CD14-positive monocyte (primary cell): ENCODE measurements at regions not wholly inside any gene's neighbourhood (a gene's known extent, or its start where the extent isn't known, plus 50 kb on each side); places are given as distances from the start of the nearest gene placed in this dataset.

Experiments used
- DNase-seq, 3 donors: peaks; one replicate each; pipeline ENCODE4 v3.0.0-alpha.2; 2011 to 2022
- H2AFZ ChIP-seq: 2 replicates; pipeline ENCODE4 v1.6.0; 2012; ENCODE audit warnings: mild to moderate bottlenecking, low read depth, low read length, inconsistent platforms; ENCODE audit not compliant: insufficient read depth, poor library complexity, severe bottlenecking
- H3K27ac ChIP-seq, 2 donors: 1 replicate in 1 of 2; 2 replicates in 1 of 2; pipeline ENCODE4 v1.5.1; 2012 to 2013; ENCODE audit warnings: low read length in 2 of 2, control low read depth in 1 of 2, inconsistent platforms in 1 of 2, low read depth in 1 of 2, mild to moderate bottlenecking in 1 of 2
- H3K27me3 ChIP-seq, 2 donors: one replicate each; pipeline versions ENCODE4 v1.6.0 to v1.6.1; 2011 to 2013; ENCODE audit warnings: low read length in 2 of 2; ENCODE audit not compliant: control insufficient read depth in 2 of 2, insufficient read depth in 2 of 2
- H3K36me3 ChIP-seq, 2 donors: replicated peaks in 1 of 2; 1 replicate in 1 of 2; 2 replicates in 1 of 2; pipeline versions ENCODE4 v1.5.1 to v1.6.1; 2012 to 2013; ENCODE audit warnings: low read length in 2 of 2, control low read depth in 1 of 2, inconsistent platforms in 1 of 2, mild to moderate bottlenecking in 1 of 2; ENCODE audit not compliant: insufficient read depth in 2 of 2, control insufficient read depth in 1 of 2
- H3K4me1 ChIP-seq, 2 donors: 1 replicate in 1 of 2; 2 replicates in 1 of 2; pipeline versions ENCODE4 v1.5.1 to v1.6.1; 2012 to 2013; ENCODE audit warnings: low read length in 2 of 2, control low read depth in 1 of 2, inconsistent platforms in 1 of 2, mild to moderate bottlenecking in 1 of 2, moderate library complexity in 1 of 2; ENCODE audit not compliant: insufficient read depth in 2 of 2, control insufficient read depth in 1 of 2
- H3K4me2 ChIP-seq: replicated peaks from 2 replicates; pipeline ENCODE3; 2012; ENCODE audit warnings: low read length, moderate library complexity, mild to moderate bottlenecking; ENCODE audit not compliant: poor library complexity, severe bottlenecking; ENCODE audit errors: extremely low read depth
- H3K4me3 ChIP-seq, 3 experiments: fragments of 200-600 bp in 1 of 3; sonication (generic) in 1 of 3; replicated peaks in 1 of 3; 1 replicate in 2 of 3; 2 replicates in 1 of 3; pipeline ENCODE4 v1.5.1; 2011 to 2013; ENCODE audit warnings: low read length in 3 of 3, mild to moderate bottlenecking in 3 of 3, control low read depth in 2 of 3, low read depth in 2 of 3, inconsistent platforms in 1 of 3, moderate library complexity in 1 of 3
- H3K79me2 ChIP-seq: 2 replicates; pipeline ENCODE4 v1.6.0; 2012; ENCODE audit warnings: mild to moderate bottlenecking, control low read depth, inconsistent platforms, low read length, moderate library complexity; ENCODE audit not compliant: insufficient read depth
- H3K9ac ChIP-seq: 2 replicates; pipeline ENCODE4 v1.6.0; 2017; ENCODE audit warnings: low read length, mild to moderate bottlenecking; ENCODE audit not compliant: insufficient read depth, poor library complexity, severe bottlenecking
- H3K9me3 ChIP-seq, 2 donors: replicated peaks in 1 of 2; 1 replicate in 1 of 2; 2 replicates in 1 of 2; pipeline versions ENCODE4 v1.5.1 to v1.6.1; 2012 to 2013; ENCODE audit warnings: low read length in 2 of 2, control low read depth in 1 of 2; ENCODE audit not compliant: control insufficient read depth in 1 of 2, insufficient read depth in 1 of 2
- H4K20me1 ChIP-seq: 2 replicates; pipeline ENCODE4 v1.6.0; 2012; ENCODE audit warnings: mild to moderate bottlenecking, low read length, control low read depth, moderate library complexity; ENCODE audit not compliant: insufficient read depth
- H3K27ac Mint-ChIP-seq, 7 donors: one replicate each; pipeline ENCODE4 v1.8.0; 2020; ENCODE audit warnings: mild to moderate bottlenecking in 7 of 7, mixed read lengths in 7 of 7, moderate library complexity in 6 of 7, inconsistent platforms in 2 of 7
- H3K27me3 Mint-ChIP-seq, 3 donors: one replicate each; pipeline ENCODE4 v1.8.0; 2021 to 2022; ENCODE audit warnings: low read depth in 3 of 3, mild to moderate bottlenecking in 3 of 3, mixed read lengths in 3 of 3, moderate library complexity in 3 of 3, inconsistent platforms in 1 of 3
- H3K36me3 Mint-ChIP-seq, 2 donors: one replicate each; pipeline ENCODE4 v1.8.0; 2020; ENCODE audit warnings: mixed read lengths in 2 of 2, inconsistent platforms in 1 of 2, mild to moderate bottlenecking in 1 of 2
- H3K4me1 Mint-ChIP-seq: one replicate; pipeline ENCODE4 v1.8.0; 2020; ENCODE audit warnings: mild to moderate bottlenecking, mixed read lengths
- H3K4me3 Mint-ChIP-seq, 2 donors: one replicate each; pipeline ENCODE4 v1.8.0; 2020; ENCODE audit warnings: mild to moderate bottlenecking in 2 of 2, mixed read lengths in 2 of 2, moderate library complexity in 1 of 2
- H3K9me3 Mint-ChIP-seq, 7 donors: one replicate each; pipeline ENCODE4 v1.8.0; 2020 to 2022; ENCODE audit warnings: mixed read lengths in 7 of 7, mild to moderate bottlenecking in 6 of 7, moderate library complexity in 6 of 7, inconsistent platforms in 2 of 7
- CTCF ChIP-seq: fragments of 200-600 bp; IDR thresholded peaks from one replicate; pipeline ENCODE4 v1.8.0; 2022; ENCODE audit warnings: antibody characterized with exemption, mild to moderate bottlenecking
- WGBS: methylation state at CpG from one replicate; pipeline ENCODE4 v1.1.5; 2013; ENCODE audit warnings: missing lambda C conversion rate; ENCODE audit not compliant: insufficient coverage; 5-methylcytosine and 5-hydroxymethylcytosine counted together
- intact Hi-C, 2 donors: fragments of 100-400 bp; cut with micrococcal nuclease; formaldehyde crosslinking; loops; one replicate each; pipeline versions ENCODE4 v1.15.0 to v1.15.1; 2023

- Histone ChIP-seq H3K4me1 (no peaks in the 10 kb centered on the region), H2AFZ (no peak overlapping the region), H3K27me3 (no peaks in the 10 kb centered on the region), H3K36me3 (no peaks in the 10 kb centered on the region), H3K9ac (no peak overlapping the region), H3K79me2 (no peaks in the 10 kb centered on the region), H4K20me1 (no peaks in the 10 kb centered on the region), H3K4me2 (no peak overlapping the region), H3K9me3 (peaks cover 0 to 14% of the 10 kb centered on the region in 2 donors), H3K4me3 (no peak overlapping the region), H3K27ac (no peak overlapping the region)
- Mint-ChIP-seq H3K27ac (no peak overlapping the region), H3K9me3 (peaks cover 0 to 6% (median 2%) of the 10 kb centered on the region in 7 donors), H3K4me1 (peaks cover 3% of the 10 kb centered on the region), H3K4me3 (no peak overlapping the region), H3K36me3 (no peaks in the 10 kb centered on the region), H3K27me3 (peaks cover 0 to 9% (median 7%) of the 10 kb centered on the region in 3 donors)
- intact Hi-C loops, result no loop called here
- no peak for DNase-seq
- no peak for TF ChIP-seq CTCF
- WGBS, result 88% methylated on average over 9 of the region's 11 CpGs
Measured at GRCh38 chr17:77647531-77647930, 311.0 kb upstream of the TNRC6C start.

GRCh38 chr17:77649717-77650211, 308.7 kb upstream of the TNRC6C start:
- H3K9me3 Mint-ChIP-seq, result peaks cover 0 to 6% (median 2%) of the 10 kb centered on the region in 7 donors
- Histone ChIP-seq H3K4me3 (no peak overlapping the region), H3K4me2 (no peak overlapping the region), H3K27me3 (no peaks in the 10 kb centered on the region), H3K79me2 (no peaks in the 10 kb centered on the region), H2AFZ (no peak overlapping the region), H4K20me1 (no peaks in the 10 kb centered on the region), H3K9ac (no peak overlapping the region), H3K4me1 (no peaks in the 10 kb centered on the region), H3K27ac (no peak overlapping the region), H3K9me3 (peaks cover 0 to 14% of the 10 kb centered on the region in 2 donors), H3K36me3 (no peaks in the 10 kb centered on the region)
- TF ChIP-seq CTCF, result no peak
- 100% methylated on average over 4 of the region's 8 CpGs for WGBS
- H3K27ac Mint-ChIP-seq, result no peak overlapping the region
- H3K36me3 Mint-ChIP-seq, result no peaks in the 10 kb centered on the region
- DNase-seq, result no peak
- peaks cover 3% of the 10 kb centered on the region for H3K4me1 Mint-ChIP-seq
- intact Hi-C loops, result no loop called here
- H3K27me3 Mint-ChIP-seq, result peaks cover 0 to 9% (median 7%) of the 10 kb centered on the region in 3 donors
- H3K4me3 Mint-ChIP-seq, result no peak overlapping the region
